ENCODE measurements at regions not wholly inside any gene's neighbourhood (a gene's known extent, or its start where the extent isn't known, plus 50 kb on each side); places are given as distances from the start of the nearest gene placed in this dataset.

- Histone ChIP-seq H3K4me1 (ENCODE audit: insufficient read depth) (peaks cover 52% of the 10 kb centered on the region), H2AFZ (no peak overlapping the region), H3K4me3 (peak overlapping the region; percentile 35), H3K36me3 (ENCODE audit: insufficient read depth) (no peaks in the 10 kb centered on the region), H3K79me2 (replicated peaks; ENCODE audit: insufficient read depth) (no peaks in the 10 kb centered on the region), H3K27me3 (ENCODE audit: insufficient read depth) (no peaks in the 10 kb centered on the region), H3K4me2 (peak overlapping the region; percentile 65), H3K27ac (ENCODE audit: low read depth) (no peak overlapping the region), H3K9me2 (ENCODE audit: insufficient read depth) (no peaks in the 10 kb centered on the region), H4K20me1 (replicated peaks; ENCODE audit: insufficient read depth) (no peaks in the 10 kb centered on the region), H3F3A (replicated peaks; ENCODE audit: low read depth) (no peaks in the 10 kb centered on the region)
- H3K4me3 Mint-ChIP-seq: peak overlapping the region; percentile 40
- no peaks in the 10 kb centered on the region; the same call in 2 of the 3 replicates for H3K9me3 Mint-ChIP-seq
- DNase-seq (ENCODE audit: low spot score) (peak; percentile 91), ATAC-seq (peak; percentile 87)
- no peaks in the 10 kb centered on the region for H3K36me3 Mint-ChIP-seq (ENCODE audit: low read depth)
- H3K4me1 Mint-ChIP-seq: peaks cover 58% of the 10 kb centered on the region
- H3K27ac Mint-ChIP-seq: no peak overlapping the region
- TF ChIP-seq STAT1 (IDR thresholded peaks at IDR 0.05; ENCODE audit: unreplicated experiment) (no peak), ZNF462 (CRISPR knock-in tag; IDR thresholded peaks at IDR 0.05) (no peak), ETS1 (IDR thresholded peaks at IDR 0.05) (no peak), ZNF331 (CRISPR knock-in tag; IDR thresholded peaks at IDR 0.05; ENCODE audit: low read depth) (no peak), CREB1 (CRISPR knock-in tag; IDR thresholded peaks at IDR 0.05; ENCODE audit: low read depth) (no peak), EZH2phosphoT487 (IDR thresholded peaks at IDR 0.05; ENCODE audit: unreplicated experiment) (no peak), ZNF114 (CRISPR knock-in tag; IDR thresholded peaks at IDR 0.05) (no peak), NANOG (IDR thresholded peaks at IDR 0.05; ENCODE audit: borderline replicate concordance) (no peak), JUNB (IDR thresholded peaks at IDR 0.05; ENCODE audit: unreplicated experiment) (no peak), EZH2 (IDR thresholded peaks at IDR 0.05; ENCODE audit: low read depth, unreplicated experiment) (no peak), POLR2AphosphoS5 (IDR thresholded peaks at IDR 0.05; ENCODE audit: low read depth) (no peak), REST (IDR thresholded peaks at IDR 0.05; ENCODE audit: unreplicated experiment) (no peak)
- TF ChIP-seq, protein P1, sequence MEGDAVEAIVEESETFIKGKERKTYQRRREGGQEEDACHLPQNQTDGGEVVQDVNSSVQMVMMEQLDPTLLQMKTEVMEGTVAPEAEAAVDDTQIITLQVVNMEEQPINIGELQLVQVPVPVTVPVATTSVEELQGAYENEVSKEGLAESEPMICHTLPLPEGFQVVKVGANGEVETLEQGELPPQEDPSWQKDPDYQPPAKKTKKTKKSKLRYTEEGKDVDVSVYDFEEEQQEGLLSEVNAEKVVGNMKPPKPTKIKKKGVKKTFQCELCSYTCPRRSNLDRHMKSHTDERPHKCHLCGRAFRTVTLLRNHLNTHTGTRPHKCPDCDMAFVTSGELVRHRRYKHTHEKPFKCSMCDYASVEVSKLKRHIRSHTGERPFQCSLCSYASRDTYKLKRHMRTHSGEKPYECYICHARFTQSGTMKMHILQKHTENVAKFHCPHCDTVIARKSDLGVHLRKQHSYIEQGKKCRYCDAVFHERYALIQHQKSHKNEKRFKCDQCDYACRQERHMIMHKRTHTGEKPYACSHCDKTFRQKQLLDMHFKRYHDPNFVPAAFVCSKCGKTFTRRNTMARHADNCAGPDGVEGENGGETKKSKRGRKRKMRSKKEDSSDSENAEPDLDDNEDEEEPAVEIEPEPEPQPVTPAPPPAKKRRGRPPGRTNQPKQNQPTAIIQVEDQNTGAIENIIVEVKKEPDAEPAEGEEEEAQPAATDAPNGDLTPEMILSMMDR (conservative IDR thresholded peaks at IDR 0.05; ENCODE audit: low read depth in 2 of 2): no peak
- H3K27me3 Mint-ChIP-seq (ENCODE audit: insufficient read depth, low read depth, poor library complexity): peaks cover 28% of the 10 kb centered on the region
Observed at GRCh38 chr17:36731811-36732210, 130.4 kb downstream of the MRM1 start.

Measured in GM23338 (cell line).